Large intestine (tissue), 3 donors: ENCODE measurements at regions not wholly inside any gene's neighbourhood (a gene's known extent, or its start where the extent isn't known, plus 50 kb on each side); places are given as distances from the start of the nearest gene placed in this dataset.
A peak's percentile ranks its signal among the peaks of the same experiment; 100 is the strongest.
"Not testable (repeated sequence)": the region's sequence is repeated elsewhere in the genome, so short reads cannot be mapped to it uniquely, and the experiment has no call there.

Experiments used
- DNase-seq, 2 donors: peaks; one replicate each; pipeline versions ENCODE4 v3.0.0 to v3.0.0-alpha.2; 2013
- H3K27ac ChIP-seq: one replicate; pipeline ENCODE4 v1.5.1; 2013; ENCODE audit warnings: low read length
- H3K27me3 ChIP-seq: 2 replicates; pipeline ENCODE4 v1.6.1; 2013; ENCODE audit warnings: low read length; ENCODE audit not compliant: control insufficient read depth, insufficient read depth
- H3K36me3 ChIP-seq: 2 replicates; pipeline ENCODE4 v1.6.1; 2013; ENCODE audit warnings: low read length; ENCODE audit not compliant: control insufficient read depth, insufficient read depth
- H3K4me1 ChIP-seq: one replicate; pipeline ENCODE4 v1.6.1; 2013; ENCODE audit warnings: low read length; ENCODE audit not compliant: control insufficient read depth, insufficient read depth
- H3K4me3 ChIP-seq: one replicate; pipeline ENCODE4 v1.5.1; 2013; ENCODE audit warnings: low read length
- H3K9me3 ChIP-seq: one replicate; pipeline ENCODE4 v1.6.1; 2013; ENCODE audit warnings: mild to moderate bottlenecking, low read depth, low read length, moderate library complexity; ENCODE audit not compliant: control insufficient read depth
- WGBS: methylation state at CpG from one replicate; pipeline ENCODE4 v1.1.5; 2013; ENCODE audit warnings: low lambda C conversion rate; ENCODE audit not compliant: insufficient coverage; 5-methylcytosine and 5-hydroxymethylcytosine counted together

- no peak overlapping the region for H3K27ac ChIP-seq
- H3K27me3 ChIP-seq: no peaks in the 10 kb centered on the region
- no peaks in the 10 kb centered on the region for H3K9me3 ChIP-seq
- DNase-seq: no peak
- H3K4me3 ChIP-seq: no peak overlapping the region
- H3K36me3 ChIP-seq: no peaks in the 10 kb centered on the region
- H3K4me1 ChIP-seq: no peaks in the 10 kb centered on the region
- 83% methylated on average over 1 of the region's 12 CpGs for WGBS
These were observed 108.4 kb downstream of the GGTLC2 start for GRCh38 chr22:22752556-22753477.

- Histone ChIP-seq H3K27ac (no peak overlapping the region), H3K4me1 (no peaks in the 10 kb centered on the region), H3K36me3 (no peaks in the 10 kb centered on the region), H3K9me3 (no peaks in the 10 kb centered on the region), H3K4me3 (no peak overlapping the region), H3K27me3 (no peaks in the 10 kb centered on the region)
- DNase-seq: peak; percentile 47 to 59
- 43% methylated on average over 1 of the region's 7 CpGs for WGBS
These were observed 109.3 kb downstream of the GGTLC2 start for GRCh38 chr22:22753526-22754267.

GRCh38 chr22:22754268-22754657 lies 109.8 kb downstream of the GGTLC2 start:
- no peaks in the 10 kb centered on the region for H3K9me3 ChIP-seq
- DNase-seq: no peak
- no peaks in the 10 kb centered on the region for H3K4me1 ChIP-seq
- no peaks in the 10 kb centered on the region for H3K36me3 ChIP-seq
- no peak overlapping the region for H3K4me3 ChIP-seq
- no CpG with 5 or more reads among the region's 3 CpGs for WGBS
- no peaks in the 10 kb centered on the region for H3K27me3 ChIP-seq
- H3K27ac ChIP-seq: no peak overlapping the region

- H3K9me3 ChIP-seq: no peaks in the 10 kb centered on the region
- no peak overlapping the region for H3K4me3 ChIP-seq
- H3K27me3 ChIP-seq: no peaks in the 10 kb centered on the region
- no peak overlapping the region for H3K27ac ChIP-seq
- no peaks in the 10 kb centered on the region for H3K4me1 ChIP-seq
- no peaks in the 10 kb centered on the region for H3K36me3 ChIP-seq
- no peak for DNase-seq
- no CpG with 5 or more reads among the region's 8 CpGs for WGBS
These were observed 110.8 kb downstream of the GGTLC2 start for GRCh38 chr22:22754961-22755777.

GRCh38 chr22:22755778-22756100 lies 111.3 kb downstream of the GGTLC2 start:
- H3K27me3 ChIP-seq: no peaks in the 10 kb centered on the region
- H3K9me3 ChIP-seq: no peaks in the 10 kb centered on the region
- no peaks in the 10 kb centered on the region for H3K4me1 ChIP-seq
- no peak overlapping the region for H3K4me3 ChIP-seq
- H3K27ac ChIP-seq: no peak overlapping the region
- no peak for DNase-seq
- H3K36me3 ChIP-seq: no peaks in the 10 kb centered on the region

GRCh38 chr22:22756109-22756508 lies 111.7 kb downstream of the GGTLC2 start:
- Histone ChIP-seq H3K27me3 (no peaks in the 10 kb centered on the region), H3K4me1 (no peaks in the 10 kb centered on the region), H3K4me3 (no peak overlapping the region), H3K36me3 (no peaks in the 10 kb centered on the region), H3K27ac (no peak overlapping the region), H3K9me3 (no peaks in the 10 kb centered on the region)
- DNase-seq: no peak
- no CpG with 5 or more reads among the region's 3 CpGs for WGBS

- H3K27ac ChIP-seq, H3K27me3 ChIP-seq, H3K9me3 ChIP-seq, DNase-seq, H3K36me3 ChIP-seq, H3K4me1 ChIP-seq, H3K4me3 ChIP-seq: not testable (repeated sequence)
- no CpG with 5 or more reads among the region's 3 CpGs for WGBS
These were observed 112.3 kb downstream of the GGTLC2 start for GRCh38 chr22:22756551-22757201.

- not testable (repeated sequence) for H3K4me3 ChIP-seq, H3K27ac ChIP-seq, H3K9me3 ChIP-seq, DNase-seq, H3K36me3 ChIP-seq, H3K4me1 ChIP-seq, H3K27me3 ChIP-seq
- no CpG with 5 or more reads among the region's 6 CpGs for WGBS
These were observed 113.8 kb downstream of the GGTLC2 start for GRCh38 chr22:22758101-22758807.

- Histone ChIP-seq H3K27me3 (no peaks in the 10 kb centered on the region), H3K27ac (no peak overlapping the region), H3K4me3 (no peak overlapping the region), H3K9me3 (no peaks in the 10 kb centered on the region), H3K36me3 (no peaks in the 10 kb centered on the region), H3K4me1 (no peaks in the 10 kb centered on the region)
- no peak for DNase-seq
- no CpG with 5 or more reads among the region's 6 CpGs for WGBS
These were observed 115.0 kb downstream of the GGTLC2 start for GRCh38 chr22:22759371-22759770.
